ENCODE measurements at regions not wholly inside any gene's neighbourhood (a gene's known extent, or its start where the extent isn't known, plus 50 kb on each side); places are given as distances from the start of the nearest gene placed in this dataset.

- TF ChIP-seq POLR2A (IDR thresholded peaks at IDR 0.05; ENCODE audit: low read depth, low read length) (no peak), MAFK (IDR thresholded peaks at IDR 0.05; ENCODE audit: low read depth, low read length) (peak; percentile 79), MXI1 (IDR thresholded peaks at IDR 0.05; ENCODE audit: borderline replicate concordance, low read depth, low read length) (no peak), SMC3 (IDR thresholded peaks at IDR 0.05; ENCODE audit: low read depth, low read length) (no peak), RAD21 (IDR thresholded peaks at IDR 0.05; ENCODE audit: low read length) (no peak), ELK1 (IDR thresholded peaks at IDR 0.05; ENCODE audit: borderline replicate concordance, low read depth, low read length) (no peak), RFX5 (IDR thresholded peaks at IDR 0.05; ENCODE audit: low read depth, low read length) (no peak)
- TF ChIP-seq, protein P1, sequence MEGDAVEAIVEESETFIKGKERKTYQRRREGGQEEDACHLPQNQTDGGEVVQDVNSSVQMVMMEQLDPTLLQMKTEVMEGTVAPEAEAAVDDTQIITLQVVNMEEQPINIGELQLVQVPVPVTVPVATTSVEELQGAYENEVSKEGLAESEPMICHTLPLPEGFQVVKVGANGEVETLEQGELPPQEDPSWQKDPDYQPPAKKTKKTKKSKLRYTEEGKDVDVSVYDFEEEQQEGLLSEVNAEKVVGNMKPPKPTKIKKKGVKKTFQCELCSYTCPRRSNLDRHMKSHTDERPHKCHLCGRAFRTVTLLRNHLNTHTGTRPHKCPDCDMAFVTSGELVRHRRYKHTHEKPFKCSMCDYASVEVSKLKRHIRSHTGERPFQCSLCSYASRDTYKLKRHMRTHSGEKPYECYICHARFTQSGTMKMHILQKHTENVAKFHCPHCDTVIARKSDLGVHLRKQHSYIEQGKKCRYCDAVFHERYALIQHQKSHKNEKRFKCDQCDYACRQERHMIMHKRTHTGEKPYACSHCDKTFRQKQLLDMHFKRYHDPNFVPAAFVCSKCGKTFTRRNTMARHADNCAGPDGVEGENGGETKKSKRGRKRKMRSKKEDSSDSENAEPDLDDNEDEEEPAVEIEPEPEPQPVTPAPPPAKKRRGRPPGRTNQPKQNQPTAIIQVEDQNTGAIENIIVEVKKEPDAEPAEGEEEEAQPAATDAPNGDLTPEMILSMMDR (conservative IDR thresholded peaks at IDR 0.05; ENCODE audit: low read depth, low read length): no peak
These were observed 564.2 kb downstream of the TMTC2 start for GRCh38 chr12:83250866-83251265.

Measured in IMR-90 (cell line).